ENCODE measurements at regions not wholly inside any gene's neighbourhood (a gene's known extent, or its start where the extent isn't known, plus 50 kb on each side); places are given as distances from the start of the nearest gene placed in this dataset.
"Not testable (repeated sequence)": the region's sequence is repeated elsewhere in the genome, so short reads cannot be mapped to it uniquely, and the experiment has no call there.

GRCh38 chr14:89699071-89699470 is 255.5 kb downstream of the EFCAB11 start:
- peak in 1 of 2 donors; percentile 56 for DNase-seq (ENCODE audit: low read depth in 2 of 2)

GRCh38 chr14:89697281-89698060 is 257.1 kb downstream of the EFCAB11 start:
- DNase-seq (ENCODE audit: low read depth in 2 of 2), result no peak

- no peak for DNase-seq (ENCODE audit: low read depth in 2 of 2)
Observed at GRCh38 chr14:89695846-89696245, 258.7 kb downstream of the EFCAB11 start.

GRCh38 chr14:89690139-89690538 is 264.4 kb downstream of the EFCAB11 start:
- DNase-seq (ENCODE audit: low read depth in 2 of 2), result peak; percentile 17 to 63

- not testable (repeated sequence) for DNase-seq (ENCODE audit: low read depth in 2 of 2)
Observed at GRCh38 chr14:89689711-89690110, 264.8 kb downstream of the EFCAB11 start.

GRCh38 chr14:89688507-89689211 is 265.9 kb downstream of the EFCAB11 start:
- DNase-seq (ENCODE audit: low read depth in 2 of 2), result no peak

- DNase-seq (ENCODE audit: low read depth in 2 of 2), result not testable (repeated sequence)
Observed at GRCh38 chr14:89687129-89687528, 267.4 kb downstream of the EFCAB11 start.

GRCh38 chr14:89684139-89684538 is 267.1 kb upstream of the FOXN3 start:
- no peak for DNase-seq (ENCODE audit: low read depth in 2 of 2)

- DNase-seq (ENCODE audit: low read depth in 2 of 2), result no peak
Observed at GRCh38 chr14:89681086-89682018, 264.3 kb upstream of the FOXN3 start.

- no peak for DNase-seq (ENCODE audit: low read depth in 2 of 2)
Observed at GRCh38 chr14:89680156-89680555, 263.1 kb upstream of the FOXN3 start.

- DNase-seq (ENCODE audit: low read depth in 2 of 2), result no peak
Observed at GRCh38 chr14:89678768-89679167, 261.7 kb upstream of the FOXN3 start.

- DNase-seq (ENCODE audit: low read depth in 2 of 2), result peak in 1 of 2 donors; percentile 9
Observed at GRCh38 chr14:89675590-89675989, 258.6 kb upstream of the FOXN3 start.

- no peak for DNase-seq (ENCODE audit: low read depth in 2 of 2)
Observed at GRCh38 chr14:89674936-89675335, 257.9 kb upstream of the FOXN3 start.

GRCh38 chr14:89674240-89674639 is 257.2 kb upstream of the FOXN3 start:
- no peak for DNase-seq (ENCODE audit: low read depth in 2 of 2)

GRCh38 chr14:89673512-89674225 is 256.6 kb upstream of the FOXN3 start:
- DNase-seq (ENCODE audit: low read depth in 2 of 2), result peak in 1 of 2 donors; percentile 47

- DNase-seq (ENCODE audit: low read depth in 2 of 2), result peak in 1 of 2 donors; percentile 37
Observed at GRCh38 chr14:89672636-89673511, 255.8 kb upstream of the FOXN3 start.

- DNase-seq (ENCODE audit: low read depth in 2 of 2), result no peak
Observed at GRCh38 chr14:89669193-89669592, 252.2 kb upstream of the FOXN3 start.

GRCh38 chr14:89667983-89668382 is 250.9 kb upstream of the FOXN3 start:
- peak in 1 of 2 donors; percentile 59 for DNase-seq (ENCODE audit: low read depth in 2 of 2)

GRCh38 chr14:89665300-89666081 is 248.5 kb upstream of the FOXN3 start:
- not testable (repeated sequence) for DNase-seq (ENCODE audit: low read depth in 2 of 2)

Data from lung microvascular endothelial cell (primary cell).